Vagina (tissue), 2 donors: ENCODE measurements at regions not wholly inside any gene's neighbourhood (a gene's known extent, or its start where the extent isn't known, plus 50 kb on each side); places are given as distances from the start of the nearest gene placed in this dataset.

Experiments used
- DNase-seq, 2 donors: peaks; one replicate each; pipeline ENCODE4 v3.0.0-alpha.2; 2017; ENCODE audit errors: extremely low spot score in 2 of 2
- H3K27ac ChIP-seq: fragments of 200-600 bp; sonication (generic); one replicate; pipeline ENCODE4 v1.5.1; 2019
- H3K27me3 ChIP-seq: fragments of 200-600 bp; sonication (generic); one replicate; pipeline ENCODE4 v1.5.1; 2019
- H3K36me3 ChIP-seq, 2 donors: fragments of 200-600 bp; sonication (generic); one replicate each; pipeline ENCODE4 v1.5.1; 2017 to 2019
- H3K4me1 ChIP-seq: fragments of 200-600 bp; sonication (generic); one replicate; pipeline ENCODE4 v1.5.1; 2019
- H3K4me3 ChIP-seq, 2 donors: fragments of 200-600 bp; sonication (generic); 1 replicate in 1 of 2; 2 replicates in 1 of 2; pipeline ENCODE4 v1.5.1; 2016 to 2019
- H3K9me3 ChIP-seq: fragments of 200-600 bp; sonication (generic); one replicate; pipeline ENCODE4 v1.5.1; 2019
- CTCF ChIP-seq, 3 experiments: fragments of 450-650 bp in 2 of 3; fragments of 200-600 bp in 1 of 3; sonication (generic) in 1 of 3; IDR thresholded peaks; one replicate each; pipeline ENCODE4 v1.5.1; 2017 to 2019; ENCODE audit warnings: antibody characterized with exemption in 3 of 3, mild to moderate bottlenecking in 2 of 3, moderate library complexity in 2 of 3
- POLR2A ChIP-seq, 2 donors: fragments of 450-650 bp; IDR thresholded peaks; one replicate each; pipeline ENCODE4 v1.6.1; 2017; ENCODE audit warnings: antibody characterized with exemption in 2 of 2, mild to moderate bottlenecking in 2 of 2, moderate library complexity in 2 of 2
- POLR2AphosphoS5 ChIP-seq, 2 donors: sonication (generic); formaldehyde crosslinking; IDR thresholded peaks; one replicate each; pipeline ENCODE4 v1.9.0; 2017; ENCODE audit warnings: antibody characterized with exemption in 2 of 2, mild to moderate bottlenecking in 2 of 2, low read depth in 1 of 2; ENCODE audit not compliant: insufficient read depth in 1 of 2
- intact Hi-C: fragments of 100-400 bp; cut with DNase I; formaldehyde crosslinking; loops from one replicate; pipeline ENCODE4 v1.15.1; 2023

GRCh38 chr2:208819190-208819589 is 412.6 kb downstream of the PTH2R start:
- Histone ChIP-seq H3K27me3 (no peaks in the 10 kb centered on the region), H3K4me3 (no peak overlapping the region), H3K27ac (no peak overlapping the region), H3K36me3 (no peaks in the 10 kb centered on the region), H3K9me3 (no peaks in the 10 kb centered on the region), H3K4me1 (no peaks in the 10 kb centered on the region)
- DNase-seq = no peak
- intact Hi-C loops = no loop called here
- TF ChIP-seq CTCF (IDR thresholded peaks at IDR 0.05) = no peak

- Histone ChIP-seq H3K4me3 (no peak overlapping the region), H3K4me1 (no peaks in the 10 kb centered on the region), H3K9me3 (no peaks in the 10 kb centered on the region), H3K27me3 (no peaks in the 10 kb centered on the region), H3K27ac (no peak overlapping the region), H3K36me3 (no peaks in the 10 kb centered on the region)
- no peak for DNase-seq
- intact Hi-C loops = no loop called here
- TF ChIP-seq POLR2A (IDR thresholded peaks at IDR 0.05) = no peak
- no peak for TF ChIP-seq POLR2AphosphoS5 (IDR thresholded peaks at IDR 0.05; ENCODE audit: insufficient read depth in 1 of 2, low read depth in 1 of 2)
- no peak for TF ChIP-seq CTCF (IDR thresholded peaks at IDR 0.05)
These were observed 413.6 kb downstream of the PTH2R start for GRCh38 chr2:208820014-208820688.

GRCh38 chr2:208827109-208827508 is 420.5 kb downstream of the PTH2R start:
- H3K27ac ChIP-seq = no peak overlapping the region
- H3K9me3 ChIP-seq = no peaks in the 10 kb centered on the region
- H3K36me3 ChIP-seq = no peaks in the 10 kb centered on the region
- H3K4me1 ChIP-seq = no peaks in the 10 kb centered on the region
- no peak for TF ChIP-seq CTCF (IDR thresholded peaks at IDR 0.05)
- no peak for TF ChIP-seq POLR2A (IDR thresholded peaks at IDR 0.05)
- TF ChIP-seq POLR2AphosphoS5 (IDR thresholded peaks at IDR 0.05; ENCODE audit: insufficient read depth in 1 of 2, low read depth in 1 of 2) = no peak
- H3K27me3 ChIP-seq = no peaks in the 10 kb centered on the region
- intact Hi-C loops = no loop called here
- DNase-seq = no peak
- H3K4me3 ChIP-seq = no peak overlapping the region

- Histone ChIP-seq H3K4me3 (no peak overlapping the region), H3K9me3 (no peaks in the 10 kb centered on the region), H3K27ac (no peak overlapping the region), H3K27me3 (no peaks in the 10 kb centered on the region), H3K36me3 (no peaks in the 10 kb centered on the region), H3K4me1 (no peaks in the 10 kb centered on the region)
- intact Hi-C loops = no loop called here
- TF ChIP-seq POLR2A (IDR thresholded peaks at IDR 0.05) (no peak), POLR2AphosphoS5 (IDR thresholded peaks at IDR 0.05; ENCODE audit: insufficient read depth in 1 of 2, low read depth in 1 of 2) (no peak), CTCF (IDR thresholded peaks at IDR 0.05) (no peak)
- DNase-seq = no peak
These were observed 421.1 kb downstream of the PTH2R start for GRCh38 chr2:208827549-208828221.

- intact Hi-C loops = no loop called here
- no peak for TF ChIP-seq POLR2AphosphoS5 (IDR thresholded peaks at IDR 0.05; ENCODE audit: insufficient read depth in 1 of 2, low read depth in 1 of 2)
- Histone ChIP-seq H3K9me3 (no peaks in the 10 kb centered on the region), H3K4me3 (no peak overlapping the region), H3K27me3 (no peaks in the 10 kb centered on the region), H3K27ac (no peak overlapping the region), H3K36me3 (no peaks in the 10 kb centered on the region), H3K4me1 (no peaks in the 10 kb centered on the region)
- DNase-seq = no peak
These were observed 423.6 kb downstream of the PTH2R start for GRCh38 chr2:208830203-208830602.
